ENCODE measurements at regions not wholly inside any gene's neighbourhood (a gene's known extent, or its start where the extent isn't known, plus 50 kb on each side); places are given as distances from the start of the nearest gene placed in this dataset.
"Not testable (repeated sequence)": the region's sequence is repeated elsewhere in the genome, so short reads cannot be mapped to it uniquely, and the experiment has no call there.

GRCh38 chr6:95882371-95882770 lies 133.4 kb upstream of the FUT9 start:
- intact Hi-C loops (cut with DNase I, micrococcal nuclease), result no loop called here
- Mint-ChIP-seq H3K9me3 (no peaks in the 10 kb centered on the region), H3K27me3 (no peaks in the 10 kb centered on the region), H3K27ac (no peak overlapping the region), H3K36me3 (ENCODE audit: low read depth) (no peaks in the 10 kb centered on the region), H3K4me3 (no peak overlapping the region), H3K4me1 (ENCODE audit: low read depth) (no peaks in the 10 kb centered on the region)
- no peak overlapping the region for H3K4me3 ChIP-seq (ENCODE audit: low read length)
- H3K27me3 ChIP-seq (ENCODE audit: control insufficient read depth in 1 of 2, insufficient read depth in 2 of 2, low read length in 2 of 2), result no peaks in the 10 kb centered on the region
- no peak overlapping the region for H3K27ac ChIP-seq (ENCODE audit: low read depth in 1 of 2, low read length in 2 of 2)
- ChIA-PET CTCF (no interaction called here), POLR2A (interaction anchor here (0.7 kb wide), 1 partner anchor 590 kb away, joined by 3 read pairs; no protein-coding TSS in a partner anchor)
- ATAC-seq (ENCODE audit: poor library complexity) (no peak), DNase-seq (no peak)
- H3K9me3 ChIP-seq (ENCODE audit: control insufficient read depth in 1 of 2, insufficient read depth in 1 of 2, low read length in 2 of 2), result no peaks in the 10 kb centered on the region
- TF ChIP-seq CTCF (IDR thresholded peaks at IDR 0.05), result no peak
- H3K36me3 ChIP-seq (ENCODE audit: insufficient read depth, low read length), result no peaks in the 10 kb centered on the region
- H3K4me1 ChIP-seq (ENCODE audit: insufficient read depth, low read length), result no peaks in the 10 kb centered on the region

GRCh38 chr6:95888711-95889110 lies 127.1 kb upstream of the FUT9 start:
- H3K4me1 Mint-ChIP-seq (ENCODE audit: low read depth); ATAC-seq (ENCODE audit: poor library complexity); intact Hi-C loops (cut with DNase I, micrococcal nuclease); POLR2A ChIA-PET; DNase-seq; CTCF ChIA-PET; H3K4me3 ChIP-seq (ENCODE audit: low read length); H3K4me3 Mint-ChIP-seq; H3K27ac Mint-ChIP-seq; H3K36me3 ChIP-seq (ENCODE audit: insufficient read depth, low read length); H3K27me3 Mint-ChIP-seq; H3K27ac ChIP-seq (ENCODE audit: low read depth in 1 of 2, low read length in 2 of 2); H3K36me3 Mint-ChIP-seq (ENCODE audit: low read depth); H3K9me3 Mint-ChIP-seq; H3K9me3 ChIP-seq (ENCODE audit: control insufficient read depth in 1 of 2, insufficient read depth in 1 of 2, low read length in 2 of 2); H3K4me1 ChIP-seq (ENCODE audit: insufficient read depth, low read length); H3K27me3 ChIP-seq (ENCODE audit: control insufficient read depth in 1 of 2, insufficient read depth in 2 of 2, low read length in 2 of 2): not testable (repeated sequence)

- H3K36me3 Mint-ChIP-seq (ENCODE audit: low read depth), result no peaks in the 10 kb centered on the region
- intact Hi-C loops (cut with DNase I, micrococcal nuclease), result no loop called here
- H3K27ac Mint-ChIP-seq, result no peak overlapping the region
- no peaks in the 10 kb centered on the region for H3K9me3 Mint-ChIP-seq
- no peak overlapping the region for H3K4me3 ChIP-seq (ENCODE audit: low read length)
- H3K27me3 ChIP-seq (ENCODE audit: control insufficient read depth in 1 of 2, insufficient read depth in 2 of 2, low read length in 2 of 2), result no peaks in the 10 kb centered on the region
- H3K9me3 ChIP-seq (ENCODE audit: control insufficient read depth in 1 of 2, insufficient read depth in 1 of 2, low read length in 2 of 2), result peaks cover 0 to 4% of the 10 kb centered on the region in 2 experiments
- DNase-seq (no peak), ATAC-seq (ENCODE audit: poor library complexity) (no peak)
- no peaks in the 10 kb centered on the region for H3K27me3 Mint-ChIP-seq
- no peaks in the 10 kb centered on the region for H3K4me1 Mint-ChIP-seq (ENCODE audit: low read depth)
- H3K27ac ChIP-seq (ENCODE audit: low read depth in 1 of 2, low read length in 2 of 2), result no peak overlapping the region
- TF ChIP-seq CTCF (IDR thresholded peaks at IDR 0.05), result no peak
- no peaks in the 10 kb centered on the region for H3K36me3 ChIP-seq (ENCODE audit: insufficient read depth, low read length)
- POLR2A ChIA-PET, result no interaction called here
- H3K4me1 ChIP-seq (ENCODE audit: insufficient read depth, low read length), result no peaks in the 10 kb centered on the region
- H3K4me3 Mint-ChIP-seq, result no peak overlapping the region
- CTCF ChIA-PET, result no interaction called here
These were observed 110.6 kb upstream of the FUT9 start for GRCh38 chr6:95905132-95905531.

- Histone ChIP-seq H3K36me3 (ENCODE audit: insufficient read depth, low read length) (no peaks in the 10 kb centered on the region), H3K27me3 (ENCODE audit: control insufficient read depth in 1 of 2, insufficient read depth in 2 of 2, low read length in 2 of 2) (no peaks in the 10 kb centered on the region), H3K27ac (ENCODE audit: low read depth in 1 of 2, low read length in 2 of 2) (no peak overlapping the region), H3K4me3 (ENCODE audit: low read length) (no peak overlapping the region), H3K4me1 (ENCODE audit: insufficient read depth, low read length) (no peaks in the 10 kb centered on the region), H3K9me3 (ENCODE audit: control insufficient read depth in 1 of 2, insufficient read depth in 1 of 2, low read length in 2 of 2) (no peaks in the 10 kb centered on the region)
- DNase-seq (no peak), ATAC-seq (ENCODE audit: poor library complexity) (no peak)
- ChIA-PET POLR2A (no interaction called here), CTCF (no interaction called here)
- no peak for TF ChIP-seq CTCF (IDR thresholded peaks at IDR 0.05)
- Mint-ChIP-seq H3K9me3 (no peaks in the 10 kb centered on the region), H3K36me3 (ENCODE audit: low read depth) (no peaks in the 10 kb centered on the region), H3K4me3 (no peak overlapping the region), H3K4me1 (ENCODE audit: low read depth) (no peaks in the 10 kb centered on the region), H3K27me3 (no peaks in the 10 kb centered on the region), H3K27ac (no peak overlapping the region)
- intact Hi-C loops (cut with DNase I, micrococcal nuclease), result no loop called here
These were observed 98.7 kb upstream of the FUT9 start for GRCh38 chr6:95917034-95917433.
